ENCODE measurements at regions not wholly inside any gene's neighbourhood (a gene's known extent, or its start where the extent isn't known, plus 50 kb on each side); places are given as distances from the start of the nearest gene placed in this dataset.
"Not testable (repeated sequence)": the region's sequence is repeated elsewhere in the genome, so short reads cannot be mapped to it uniquely, and the experiment has no call there.

- DNase-seq (ENCODE audit: low read depth): no peak
Observed at GRCh38 chr14:105709281-105710118, 183.1 kb downstream of the TMEM121 start.

- no peak for DNase-seq (ENCODE audit: low read depth)
Observed at GRCh38 chr14:105710119-105711043, 184.0 kb downstream of the TMEM121 start.

GRCh38 chr14:105711044-105711620, 184.7 kb downstream of the TMEM121 start:
- no peak for DNase-seq (ENCODE audit: low read depth)

GRCh38 chr14:105711841-105712460, 185.6 kb downstream of the TMEM121 start:
- DNase-seq (ENCODE audit: low read depth): no peak

- DNase-seq (ENCODE audit: low read depth): not testable (repeated sequence)
Observed at GRCh38 chr14:105712670-105713069, 186.3 kb downstream of the TMEM121 start.

GRCh38 chr14:105713160-105713559, 186.8 kb downstream of the TMEM121 start:
- DNase-seq (ENCODE audit: low read depth): not testable (repeated sequence)

GRCh38 chr14:105713836-105714235, 187.5 kb downstream of the TMEM121 start:
- not testable (repeated sequence) for DNase-seq (ENCODE audit: low read depth)

- DNase-seq (ENCODE audit: low read depth): not testable (repeated sequence)
Observed at GRCh38 chr14:105718787-105719186, 192.4 kb downstream of the TMEM121 start.

GRCh38 chr14:105720106-105720505, 193.7 kb downstream of the TMEM121 start:
- not testable (repeated sequence) for DNase-seq (ENCODE audit: low read depth)

GRCh38 chr14:105720852-105721601, 194.6 kb downstream of the TMEM121 start:
- DNase-seq (ENCODE audit: low read depth): not testable (repeated sequence)

GRCh38 chr14:105721602-105721970, 195.2 kb downstream of the TMEM121 start:
- not testable (repeated sequence) for DNase-seq (ENCODE audit: low read depth)

- not testable (repeated sequence) for DNase-seq (ENCODE audit: low read depth)
Observed at GRCh38 chr14:105721996-105722709, 195.8 kb downstream of the TMEM121 start.

GRCh38 chr14:105723271-105723670, 196.9 kb downstream of the TMEM121 start:
- DNase-seq (ENCODE audit: low read depth): not testable (repeated sequence)

GRCh38 chr14:105723776-105724175, 197.4 kb downstream of the TMEM121 start:
- DNase-seq (ENCODE audit: low read depth): not testable (repeated sequence)

- DNase-seq (ENCODE audit: low read depth): not testable (repeated sequence)
Observed at GRCh38 chr14:105729825-105730368, 203.5 kb downstream of the TMEM121 start.

GRCh38 chr14:105730731-105731130, 204.3 kb downstream of the TMEM121 start:
- not testable (repeated sequence) for DNase-seq (ENCODE audit: low read depth)

GRCh38 chr14:105731221-105731985, 205.0 kb downstream of the TMEM121 start:
- not testable (repeated sequence) for DNase-seq (ENCODE audit: low read depth)

- no peak for DNase-seq (ENCODE audit: low read depth)
Observed at GRCh38 chr14:105733081-105734065, 207.0 kb downstream of the TMEM121 start.
